Activated T-helper 1 cell treated with anti-CD3 and anti-CD28 coated beads, Interleukin-12 subunit alpha, Interleukin-12 subunit beta, Interleukin-2, Interleukin-4 antibody, amounts not matched to agents 30 ng/mL and 10 ng/mL and 1 ng/mL, durations not matched to agents 14 hours and 24 hours and 36 hours (primary cell): ENCODE measurements at regions not wholly inside any gene's neighbourhood (a gene's known extent, or its start where the extent isn't known, plus 50 kb on each side); places are given as distances from the start of the nearest gene placed in this dataset.
"Not testable (repeated sequence)": the region's sequence is repeated elsewhere in the genome, so short reads cannot be mapped to it uniquely, and the experiment has no call there.

Experiments
- DNase-seq: peaks from one replicate; pipeline ENCODE4 v3.0.0; 2021; ENCODE audit warnings: low spot score
- H3K27ac Mint-ChIP-seq: one replicate; pipeline ENCODE4 v1.8.0; 2021; ENCODE audit warnings: mild to moderate bottlenecking, mixed read lengths
- H3K27me3 Mint-ChIP-seq: one replicate; pipeline ENCODE4 v1.8.0; 2022; ENCODE audit warnings: mild to moderate bottlenecking, moderate library complexity, mixed read lengths; ENCODE audit not compliant: insufficient read depth
- H3K36me3 Mint-ChIP-seq: one replicate; pipeline ENCODE4 v1.8.0; 2021; ENCODE audit warnings: low read depth, mixed read lengths
- H3K4me1 Mint-ChIP-seq: one replicate; pipeline ENCODE4 v1.8.0; 2021; ENCODE audit warnings: low read depth, mixed read lengths
- H3K4me3 Mint-ChIP-seq: one replicate; pipeline ENCODE4 v1.8.0; 2021; ENCODE audit warnings: mild to moderate bottlenecking, moderate library complexity, mixed read lengths
- H3K9me3 Mint-ChIP-seq: one replicate; pipeline ENCODE4 v1.8.0; 2021; ENCODE audit warnings: mixed read lengths
- intact Hi-C: fragments of 100-400 bp; cut with micrococcal nuclease; formaldehyde crosslinking; loops from one replicate; pipeline ENCODE4 v1.15.1; 2024

DNA sequence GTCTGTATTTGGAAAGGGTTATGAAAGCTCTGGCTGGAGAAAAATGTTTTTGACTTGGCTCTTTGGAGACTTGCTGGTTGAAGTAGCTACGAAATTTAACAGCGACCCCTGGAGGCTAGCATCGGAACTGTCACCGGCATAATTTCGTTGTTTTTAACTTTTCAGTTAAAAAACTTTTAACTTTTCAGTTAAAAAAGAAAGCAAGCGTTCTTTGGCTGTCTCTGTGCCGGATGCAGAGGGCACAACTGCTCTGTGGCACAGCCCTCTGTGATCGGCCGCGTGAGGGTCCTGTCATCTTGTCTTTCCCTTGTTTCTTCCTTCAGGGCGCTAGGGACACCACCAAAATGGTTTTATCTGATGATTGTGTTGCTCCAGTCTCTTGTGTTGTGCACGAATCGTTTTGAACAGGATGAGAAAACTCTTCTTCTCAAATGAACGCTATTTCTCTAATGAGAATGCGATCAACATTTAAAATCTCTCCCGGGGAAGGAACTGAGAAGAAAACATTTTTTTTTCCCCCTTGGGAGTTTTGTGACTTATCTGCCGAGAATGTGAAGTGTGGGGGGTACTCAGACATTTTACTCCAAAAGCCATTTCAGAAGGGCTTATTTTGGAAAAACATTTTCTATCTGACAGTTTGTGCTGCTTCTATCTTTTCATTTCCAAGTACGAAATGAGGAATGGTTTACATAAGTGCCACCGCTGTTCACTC lies 57.1 kb downstream of the ADCYAP1 start:
- H3K27ac Mint-ChIP-seq, result no peak overlapping the region
- intact Hi-C loops, result loop anchor here (1.0 to 5.0 kb wide), 2 partner anchors 59 to 97 kb away; partner anchors contain the start of gene ADCYAP1
- no peaks in the 10 kb centered on the region for H3K36me3 Mint-ChIP-seq
- H3K4me1 Mint-ChIP-seq, result no peaks in the 10 kb centered on the region
- no peak overlapping the region for H3K4me3 Mint-ChIP-seq
- DNase-seq, result peak; percentile 5
- no peaks in the 10 kb centered on the region for H3K9me3 Mint-ChIP-seq
- peaks cover 11% of the 10 kb centered on the region for H3K27me3 Mint-ChIP-seq

DNA sequence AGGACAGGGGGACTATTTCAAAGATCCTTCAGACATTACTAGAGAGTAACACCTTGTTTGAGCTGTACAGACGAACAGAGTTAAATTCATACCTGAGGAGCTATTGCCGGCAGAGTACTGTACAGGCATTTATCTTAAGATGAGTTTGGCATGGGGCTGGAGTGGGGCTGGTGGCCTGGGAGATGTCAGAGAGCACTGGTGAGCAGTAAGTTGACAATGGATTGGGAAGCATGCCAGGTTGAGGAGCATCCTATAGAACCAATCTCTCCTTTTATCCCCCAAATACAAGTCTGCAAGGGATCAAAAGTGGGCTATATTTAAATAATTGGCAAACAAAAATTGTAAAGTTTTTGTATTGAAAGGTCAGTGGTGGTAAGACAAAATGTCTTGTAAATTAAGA lies 58.6 kb downstream of the ADCYAP1 start:
- H3K4me3 Mint-ChIP-seq, result no peak overlapping the region
- H3K9me3 Mint-ChIP-seq, result no peaks in the 10 kb centered on the region
- no peaks in the 10 kb centered on the region for H3K4me1 Mint-ChIP-seq
- DNase-seq, result no peak
- peaks cover 11% of the 10 kb centered on the region for H3K27me3 Mint-ChIP-seq
- intact Hi-C loops, result loop anchor here (5.0 kb wide), 1 partner anchor 61 kb away; the partner anchor contains the start of gene ADCYAP1
- H3K36me3 Mint-ChIP-seq, result no peaks in the 10 kb centered on the region
- no peak overlapping the region for H3K27ac Mint-ChIP-seq

DNA sequence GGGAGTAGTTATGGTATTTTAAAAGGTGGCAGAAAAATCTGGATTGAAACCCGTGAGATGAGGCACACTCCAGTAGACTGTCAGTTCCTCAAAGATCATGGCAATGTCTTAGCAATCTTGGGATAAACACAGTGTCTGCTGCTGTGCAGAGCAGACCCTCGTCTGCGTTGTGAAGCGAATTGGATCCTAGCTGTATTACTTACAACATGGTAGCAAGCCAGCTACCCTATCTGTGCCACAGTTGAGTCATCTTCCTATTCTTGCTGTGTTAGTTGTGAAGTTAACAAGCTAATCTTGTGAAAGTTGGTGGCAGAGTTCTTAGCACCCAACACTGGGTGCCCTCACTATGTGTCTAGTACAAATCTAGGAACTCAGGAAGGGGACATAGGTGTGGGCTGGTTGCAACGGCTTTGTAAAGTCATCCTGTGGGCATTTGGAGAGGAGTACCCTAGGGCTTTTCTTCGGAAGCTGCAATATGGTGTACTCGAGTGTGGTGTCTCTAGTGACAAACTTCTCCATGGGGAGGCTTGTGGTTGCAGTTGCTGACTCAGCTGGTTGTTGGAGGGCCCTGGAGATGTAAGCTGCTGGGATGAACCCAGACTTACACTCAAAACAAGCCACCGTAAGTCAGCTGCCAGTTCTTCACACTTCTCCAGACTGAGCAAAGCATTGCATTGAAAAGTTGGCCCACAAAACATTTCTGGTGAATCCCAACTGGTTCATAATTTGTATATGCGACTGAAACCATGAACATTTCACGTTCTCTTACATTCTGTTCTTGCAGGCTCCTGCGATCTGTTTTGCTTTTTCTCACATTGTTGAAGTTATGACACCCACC lies 61.5 kb downstream of the ADCYAP1 start:
- Mint-ChIP-seq H3K27me3 (peaks cover 11% of the 10 kb centered on the region), H3K36me3 (no peaks in the 10 kb centered on the region), H3K4me3 (no peak overlapping the region), H3K9me3 (peaks cover 3% of the 10 kb centered on the region), H3K27ac (no peak overlapping the region), H3K4me1 (no peaks in the 10 kb centered on the region)
- intact Hi-C loops, result no loop called here
- no peak for DNase-seq

DNA sequence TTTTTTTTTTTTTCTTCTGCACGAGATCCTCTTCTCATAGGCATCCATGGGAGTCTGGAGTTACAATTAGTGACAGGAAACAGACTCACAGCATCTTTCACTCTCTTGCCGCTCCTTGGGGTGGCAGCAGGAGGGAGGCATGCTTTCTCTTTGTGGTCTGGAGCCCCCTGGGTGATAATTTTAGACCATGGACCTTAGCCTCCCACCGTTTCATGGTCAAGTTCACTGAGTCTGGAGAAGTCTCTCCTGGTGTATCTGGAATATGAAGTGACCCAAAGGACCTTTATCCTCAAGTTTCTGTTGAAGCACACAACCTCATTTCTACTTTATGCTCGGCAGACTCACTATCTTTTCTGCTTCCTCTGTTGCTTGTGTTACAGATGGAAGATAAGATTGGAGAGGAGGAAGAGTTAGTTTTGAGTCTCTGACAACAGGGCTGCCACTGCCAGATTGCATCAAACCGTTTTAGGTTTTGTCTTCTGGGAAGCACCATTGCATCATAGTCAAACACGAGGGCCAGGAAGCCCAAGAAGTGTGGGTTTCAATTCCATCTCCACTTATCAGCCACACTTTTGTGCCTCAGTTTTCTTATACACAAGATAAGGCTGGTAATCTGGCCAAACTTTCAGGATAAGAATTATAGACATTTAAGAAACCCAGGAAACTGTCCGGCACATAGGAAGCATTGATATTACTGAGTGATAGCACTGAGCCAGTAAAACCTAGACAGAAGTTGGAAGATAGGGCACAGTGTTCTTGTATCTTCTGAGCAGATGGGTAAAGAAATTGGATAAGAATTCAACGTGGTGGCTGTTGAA lies 62.3 kb downstream of the ADCYAP1 start:
- Mint-ChIP-seq H3K9me3 (peaks cover 3% of the 10 kb centered on the region), H3K27me3 (peaks cover 11% of the 10 kb centered on the region), H3K4me3 (no peak overlapping the region), H3K27ac (no peak overlapping the region), H3K4me1 (no peaks in the 10 kb centered on the region), H3K36me3 (no peaks in the 10 kb centered on the region)
- intact Hi-C loops, result no loop called here
- DNase-seq, result no peak

DNA sequence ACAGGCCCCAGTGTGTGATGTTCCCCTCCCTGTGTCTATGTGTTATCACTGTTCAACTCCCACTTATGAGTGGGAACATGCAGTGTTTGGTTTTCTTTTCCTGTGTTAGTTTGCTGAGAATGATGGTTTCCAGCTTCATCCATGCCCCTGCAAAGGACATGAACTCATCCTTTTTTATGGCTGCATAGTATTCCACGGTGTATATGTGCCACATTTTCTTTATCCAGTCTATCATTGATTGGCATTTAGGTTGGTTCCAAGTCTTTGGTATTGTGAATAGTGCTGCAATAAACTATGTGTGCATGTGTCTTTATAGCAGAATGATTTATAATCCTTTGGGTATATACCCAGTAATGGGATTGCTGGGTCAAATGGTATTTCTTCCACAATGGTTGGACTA lies 64.2 kb downstream of the ADCYAP1 start:
- H3K4me1 Mint-ChIP-seq, H3K36me3 Mint-ChIP-seq, H3K4me3 Mint-ChIP-seq, intact Hi-C loops, H3K27ac Mint-ChIP-seq, DNase-seq, H3K9me3 Mint-ChIP-seq, H3K27me3 Mint-ChIP-seq: not testable (repeated sequence)

DNA sequence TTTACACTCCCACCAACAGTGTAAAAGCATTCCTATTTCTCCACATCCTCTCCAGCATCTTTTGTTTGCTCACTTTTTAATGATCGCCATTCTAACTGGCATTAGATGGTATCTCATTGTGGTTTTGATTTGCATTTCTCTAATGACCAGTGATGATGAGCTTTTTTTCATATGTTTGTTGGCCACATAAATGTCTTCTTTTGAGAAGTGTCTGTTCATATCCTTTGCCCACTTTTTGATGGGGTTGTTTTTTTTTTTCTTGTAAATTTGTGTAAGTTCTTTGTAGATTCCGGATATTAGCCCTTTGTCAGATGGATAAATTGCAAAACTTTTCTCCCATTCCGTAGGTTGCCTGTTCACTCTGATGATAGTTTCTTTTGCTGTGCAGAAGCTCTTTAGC lies 64.6 kb downstream of the ADCYAP1 start:
- intact Hi-C loops, H3K9me3 Mint-ChIP-seq, H3K4me1 Mint-ChIP-seq, DNase-seq, H3K36me3 Mint-ChIP-seq, H3K27me3 Mint-ChIP-seq, H3K27ac Mint-ChIP-seq, H3K4me3 Mint-ChIP-seq: not testable (repeated sequence)

DNA sequence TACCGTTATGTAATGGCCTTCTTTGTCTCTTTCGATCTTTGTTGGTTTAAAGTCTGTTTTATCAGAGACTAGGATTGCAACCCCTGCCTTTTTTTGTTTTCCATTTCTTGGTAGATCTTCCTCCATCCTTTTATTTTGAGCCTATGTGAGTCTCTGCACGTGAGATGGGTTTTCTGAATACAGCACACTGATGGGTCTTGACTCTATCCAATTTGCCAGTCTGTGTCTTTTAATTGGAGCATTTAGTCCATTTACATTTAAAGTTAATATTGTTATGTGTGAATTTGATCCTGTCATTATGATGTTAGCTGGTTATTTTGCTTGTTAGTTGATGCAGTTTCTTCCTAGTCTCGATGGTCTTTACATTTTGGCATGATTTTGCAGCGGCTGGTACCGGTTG lies 69.9 kb downstream of the ADCYAP1 start:
- intact Hi-C loops, H3K27ac Mint-ChIP-seq, H3K36me3 Mint-ChIP-seq, H3K27me3 Mint-ChIP-seq, H3K4me1 Mint-ChIP-seq, H3K4me3 Mint-ChIP-seq, DNase-seq: not testable (repeated sequence)
- peaks cover 15% of the 10 kb centered on the region for H3K9me3 Mint-ChIP-seq

DNA sequence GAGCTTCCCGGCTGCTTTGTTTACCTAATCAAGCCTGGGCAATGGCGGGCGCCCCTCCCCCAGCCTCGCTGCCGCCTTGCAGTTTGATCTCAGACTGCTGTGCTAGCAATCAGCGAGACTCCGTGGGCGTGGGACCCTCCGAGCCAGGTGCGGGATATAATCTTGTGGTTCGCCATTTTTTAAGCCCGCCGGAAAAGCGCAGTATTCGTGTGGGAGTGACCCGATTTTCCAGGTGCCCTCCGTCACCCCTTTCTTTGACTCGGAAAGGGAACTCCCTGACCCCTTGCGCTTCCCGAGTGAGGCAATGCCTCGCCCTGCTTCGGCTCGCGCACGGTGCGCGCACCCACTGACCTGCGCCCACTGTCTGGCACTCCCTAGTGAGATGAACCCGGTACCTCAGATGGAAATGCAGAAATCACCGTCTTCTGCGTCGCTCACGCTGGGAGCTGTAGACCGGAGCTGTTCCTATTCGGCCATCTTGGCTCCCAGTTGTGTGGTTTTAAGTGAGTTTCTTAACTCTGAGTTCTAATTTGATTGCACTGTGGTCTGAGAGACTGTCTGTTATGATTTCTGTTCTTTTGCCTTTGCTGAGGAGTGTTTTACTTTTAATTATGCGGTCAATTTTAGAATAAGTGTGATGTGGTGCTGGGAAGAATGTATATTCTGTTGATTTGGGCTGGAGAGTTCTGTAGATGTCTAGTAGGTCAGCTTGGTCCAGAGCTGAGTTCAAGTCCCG lies 71.9 kb downstream of the ADCYAP1 start:
- H3K9me3 Mint-ChIP-seq, result peaks cover 13% of the 10 kb centered on the region
- H3K27me3 Mint-ChIP-seq, intact Hi-C loops, H3K36me3 Mint-ChIP-seq, DNase-seq, H3K4me1 Mint-ChIP-seq, H3K27ac Mint-ChIP-seq: not testable (repeated sequence)
- H3K4me3 Mint-ChIP-seq, result peak overlapping the region; percentile 32

DNA sequence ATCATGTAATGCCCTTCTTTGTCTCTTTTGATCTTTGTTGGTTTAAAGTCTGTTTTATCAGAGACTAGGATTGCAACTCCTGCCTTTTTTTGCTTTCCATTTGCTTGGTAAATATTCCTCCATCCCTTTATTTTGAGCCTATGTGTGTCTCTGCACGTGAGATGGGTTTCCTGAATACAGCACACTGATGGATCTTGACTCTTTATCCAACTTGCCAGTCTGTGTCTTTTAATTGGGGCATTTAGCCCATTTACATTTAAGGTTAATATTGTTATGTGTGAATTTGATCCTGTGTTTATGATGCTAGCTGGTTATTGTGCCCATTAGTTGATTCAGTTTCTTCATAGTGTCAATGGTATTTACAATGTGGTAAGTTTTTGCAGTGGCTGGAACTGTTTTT lies 72.7 kb downstream of the ADCYAP1 start:
- H3K4me3 Mint-ChIP-seq, intact Hi-C loops, H3K27me3 Mint-ChIP-seq, H3K27ac Mint-ChIP-seq, DNase-seq, H3K36me3 Mint-ChIP-seq, H3K4me1 Mint-ChIP-seq: not testable (repeated sequence)
- peaks cover 13% of the 10 kb centered on the region for H3K9me3 Mint-ChIP-seq

DNA sequence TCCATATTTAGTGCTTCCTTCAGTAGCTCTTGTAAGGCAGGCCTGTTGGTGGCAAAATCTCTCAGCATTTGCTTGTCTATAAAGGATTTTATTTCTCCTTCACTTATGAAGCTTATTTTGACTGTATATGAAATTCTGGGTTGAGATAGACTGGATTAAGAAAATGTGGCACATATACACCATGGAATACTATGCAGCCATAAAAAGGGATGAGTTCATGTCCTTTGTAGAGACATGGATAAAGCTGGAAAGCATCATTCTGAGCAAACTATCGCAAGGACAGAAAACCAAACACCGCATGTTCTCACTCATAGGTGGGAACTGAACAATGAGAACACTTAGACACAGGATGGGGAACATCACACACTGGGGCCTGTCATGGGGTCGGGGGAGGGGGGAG lies 73.1 kb downstream of the ADCYAP1 start:
- H3K9me3 Mint-ChIP-seq, result peaks cover 13% of the 10 kb centered on the region
- H3K4me1 Mint-ChIP-seq, intact Hi-C loops, H3K27me3 Mint-ChIP-seq, H3K36me3 Mint-ChIP-seq, H3K4me3 Mint-ChIP-seq, DNase-seq, H3K27ac Mint-ChIP-seq: not testable (repeated sequence)

DNA sequence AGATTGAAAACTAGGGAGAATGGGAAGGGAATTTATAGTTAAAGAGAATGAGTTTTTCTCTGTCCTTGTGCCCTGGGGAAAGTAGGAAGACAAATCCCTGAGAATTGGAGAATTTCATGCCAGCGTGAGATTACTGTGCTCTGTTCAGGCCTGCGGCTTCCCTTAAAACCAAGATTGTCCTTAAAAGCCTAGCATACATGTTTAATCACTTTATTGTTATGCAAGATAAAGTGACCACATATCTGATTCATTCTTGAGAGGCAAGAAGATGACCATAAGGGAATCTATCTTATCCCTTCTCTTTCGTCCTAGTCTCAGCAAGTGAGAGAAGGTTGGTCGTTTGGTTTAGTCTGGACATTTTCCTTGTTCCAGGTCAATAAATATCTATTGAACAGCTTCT lies 75.9 kb downstream of the ADCYAP1 start:
- Mint-ChIP-seq H3K27ac (no peak overlapping the region), H3K4me3 (no peak overlapping the region), H3K27me3 (no peaks in the 10 kb centered on the region), H3K4me1 (no peaks in the 10 kb centered on the region), H3K9me3 (peaks cover 13% of the 10 kb centered on the region), H3K36me3 (no peaks in the 10 kb centered on the region)
- DNase-seq, result no peak
- intact Hi-C loops, result no loop called here

DNA sequence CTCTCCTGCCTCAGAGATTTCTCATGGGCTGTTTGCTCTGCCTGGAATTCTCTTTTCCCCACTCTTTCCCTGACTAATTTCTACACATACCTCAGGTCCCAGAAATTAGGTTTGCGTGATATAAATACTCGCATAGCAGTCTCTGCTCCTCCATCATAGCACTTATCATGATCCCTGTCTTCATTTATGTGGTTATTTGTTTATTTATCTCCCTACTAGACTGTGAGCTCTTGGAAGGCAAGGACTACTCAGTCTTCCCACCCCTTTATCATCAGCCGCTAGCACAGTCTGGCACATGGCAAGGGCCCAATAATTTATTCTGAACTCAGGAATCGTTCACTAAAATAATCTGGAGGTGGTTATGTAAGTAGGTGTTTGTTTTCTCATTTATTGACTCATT lies 79.3 kb downstream of the ADCYAP1 start:
- Mint-ChIP-seq H3K4me1 (no peaks in the 10 kb centered on the region), H3K27ac (no peak overlapping the region), H3K4me3 (no peak overlapping the region), H3K36me3 (no peaks in the 10 kb centered on the region), H3K9me3 (no peaks in the 10 kb centered on the region), H3K27me3 (no peaks in the 10 kb centered on the region)
- intact Hi-C loops, result no loop called here
- DNase-seq, result no peak
